ENCODE measurements at regions not wholly inside any gene's neighbourhood (a gene's known extent, or its start where the extent isn't known, plus 50 kb on each side); places are given as distances from the start of the nearest gene placed in this dataset.
"Not testable (repeated sequence)": the region's sequence is repeated elsewhere in the genome, so short reads cannot be mapped to it uniquely, and the experiment has no call there.

- Histone ChIP-seq H3K4me1 (no peaks in the 10 kb centered on the region), H3K4me3 (no peak overlapping the region), H3K27ac (no peak overlapping the region), H3K9me3 (no peaks in the 10 kb centered on the region), H3K27me3 (no peaks in the 10 kb centered on the region), H3K36me3 (no peaks in the 10 kb centered on the region)
- intact Hi-C loops (cut with DNase I): no loop called here
- TF ChIP-seq CTCF (IDR thresholded peaks at IDR 0.05): no peak
- TF ChIP-seq POLR2A (IDR thresholded peaks at IDR 0.05): no peak
- ATAC-seq (no peak), DNase-seq (no peak)
These were observed 73.4 kb upstream of the FAM13C start for GRCh38 chr10:59435707-59436106.

GRCh38 chr10:59434463-59435321 is 72.3 kb upstream of the FAM13C start:
- WGBS (ENCODE audit: insufficient coverage, low coverage, low lambda C conversion rate, missing lambda C conversion rate): 47% methylated on average over 4 of the region's 4 CpGs
- H3K4me1 ChIP-seq: no peaks in the 10 kb centered on the region
- no peak overlapping the region for H3K27ac ChIP-seq
- no peaks in the 10 kb centered on the region for H3K9me3 ChIP-seq
- H3K36me3 ChIP-seq: no peaks in the 10 kb centered on the region
- no peaks in the 10 kb centered on the region for H3K27me3 ChIP-seq
- no peak for TF ChIP-seq CTCF (IDR thresholded peaks at IDR 0.05)
- no peak for TF ChIP-seq POLR2A (IDR thresholded peaks at IDR 0.05)
- intact Hi-C loops (cut with DNase I): no loop called here
- DNase-seq (no peak), ATAC-seq (peak in 1 of 4 donors; percentile 44)
- H3K4me3 ChIP-seq: no peak overlapping the region

GRCh38 chr10:59433720-59434428 is 71.5 kb upstream of the FAM13C start:
- no peak for TF ChIP-seq POLR2A (IDR thresholded peaks at IDR 0.05)
- TF ChIP-seq CTCF (IDR thresholded peaks at IDR 0.05): no peak
- no peaks in the 10 kb centered on the region for H3K27me3 ChIP-seq
- 90% methylated on average over 2 of the region's 2 CpGs for WGBS (ENCODE audit: insufficient coverage, low coverage, low lambda C conversion rate, missing lambda C conversion rate)
- no peak overlapping the region for H3K4me3 ChIP-seq
- no peak for DNase-seq
- H3K27ac ChIP-seq: no peak overlapping the region
- H3K36me3 ChIP-seq: no peaks in the 10 kb centered on the region
- no peaks in the 10 kb centered on the region for H3K9me3 ChIP-seq
- ATAC-seq: no peak
- no peaks in the 10 kb centered on the region for H3K4me1 ChIP-seq
- intact Hi-C loops (cut with DNase I): no loop called here

- ATAC-seq (peak in 2 of 4 donors; percentile 46 to 86), DNase-seq (no peak)
- Histone ChIP-seq H3K27ac (no peak overlapping the region), H3K36me3 (no peaks in the 10 kb centered on the region), H3K4me1 (no peaks in the 10 kb centered on the region), H3K4me3 (no peak overlapping the region), H3K27me3 (no peaks in the 10 kb centered on the region), H3K9me3 (no peaks in the 10 kb centered on the region)
- intact Hi-C loops (cut with DNase I): no loop called here
- 53% methylated on average over 3 of the region's 3 CpGs for WGBS (ENCODE audit: insufficient coverage, low coverage, low lambda C conversion rate, missing lambda C conversion rate)
- TF ChIP-seq CTCF (IDR thresholded peaks at IDR 0.05) (no peak), POLR2A (IDR thresholded peaks at IDR 0.05) (no peak)
These were observed 70.0 kb upstream of the FAM13C start for GRCh38 chr10:59432207-59432900.

GRCh38 chr10:59413795-59414194 is 51.4 kb upstream of the FAM13C start:
- H3K36me3 ChIP-seq; H3K27me3 ChIP-seq; H3K4me1 ChIP-seq; ATAC-seq; intact Hi-C loops (cut with DNase I); H3K9me3 ChIP-seq; H3K27ac ChIP-seq; H3K4me3 ChIP-seq; DNase-seq: not testable (repeated sequence)
- 14% methylated on average over 2 of the region's 5 CpGs for WGBS (ENCODE audit: insufficient coverage, low coverage, low lambda C conversion rate, missing lambda C conversion rate)

Measured in right lobe of liver (tissue), 6 donors.